ENCODE measurements at regions not wholly inside any gene's neighbourhood (a gene's known extent, or its start where the extent isn't known, plus 50 kb on each side); places are given as distances from the start of the nearest gene placed in this dataset.

- DNase-seq, result no peak
These were observed 204.2 kb upstream of the FOXF1 start for GRCh38 chr16:86306011-86306644.

GRCh38 chr16:86306811-86307513 lies 203.4 kb upstream of the FOXF1 start:
- no peak for DNase-seq

- DNase-seq, result no peak
These were observed 202.8 kb upstream of the FOXF1 start for GRCh38 chr16:86307514-86307903.

- no peak for DNase-seq
These were observed 201.8 kb upstream of the FOXF1 start for GRCh38 chr16:86308514-86308913.

GRCh38 chr16:86313631-86314030 lies 196.7 kb upstream of the FOXF1 start:
- no peak for DNase-seq

- no peak for DNase-seq
These were observed 195.8 kb upstream of the FOXF1 start for GRCh38 chr16:86314402-86315025.

- no peak for DNase-seq
These were observed 193.1 kb upstream of the FOXF1 start for GRCh38 chr16:86316967-86317812.

GRCh38 chr16:86317813-86318650 lies 192.3 kb upstream of the FOXF1 start:
- no peak for DNase-seq

- no peak for DNase-seq
These were observed 190.6 kb upstream of the FOXF1 start for GRCh38 chr16:86319585-86320236.

- no peak for DNase-seq
These were observed 190.1 kb upstream of the FOXF1 start for GRCh38 chr16:86320237-86320595.

GRCh38 chr16:86321491-86321890 lies 188.8 kb upstream of the FOXF1 start:
- no peak for DNase-seq

GRCh38 chr16:86322283-86322682 lies 188.0 kb upstream of the FOXF1 start:
- no peak for DNase-seq

GRCh38 chr16:86322806-86323205 lies 187.5 kb upstream of the FOXF1 start:
- no peak for DNase-seq

- no peak for DNase-seq
These were observed 186.0 kb upstream of the FOXF1 start for GRCh38 chr16:86324320-86324719.

GRCh38 chr16:86325360-86325759 lies 185.0 kb upstream of the FOXF1 start:
- DNase-seq, result no peak

- no peak for DNase-seq
These were observed 184.4 kb upstream of the FOXF1 start for GRCh38 chr16:86325895-86326294.

GRCh38 chr16:86327321-86327720 lies 183.0 kb upstream of the FOXF1 start:
- no peak for DNase-seq

GRCh38 chr16:86330906-86331305 lies 179.4 kb upstream of the FOXF1 start:
- DNase-seq, result no peak

GRCh38 chr16:86334079-86334635 lies 176.2 kb upstream of the FOXF1 start:
- DNase-seq, result no peak

GRCh38 chr16:86335266-86336172 lies 174.8 kb upstream of the FOXF1 start:
- DNase-seq, result no peak

- DNase-seq, result no peak
These were observed 173.2 kb upstream of the FOXF1 start for GRCh38 chr16:86337138-86337537.

Data from activated T-cell treated with anti-CD3 and anti-CD28 coated beads, Interleukin-2, amount 50 U/mL, for 1 hour (primary cell).